Ectodermal cell (in vitro differentiated cells): ENCODE measurements at regions not wholly inside any gene's neighbourhood (a gene's known extent, or its start where the extent isn't known, plus 50 kb on each side); places are given as distances from the start of the nearest gene placed in this dataset.

Experiments
- H3K27ac ChIP-seq: 2 replicates; pipeline ENCODE4 v1.7.0; 2013; ENCODE audit warnings: mild to moderate bottlenecking, low read depth, low read length; ENCODE audit not compliant: insufficient read depth, poor library complexity, severe bottlenecking
- H3K27me3 ChIP-seq: 2 replicates; pipeline ENCODE4 v1.7.0; 2013; ENCODE audit warnings: mild to moderate bottlenecking, low read length; ENCODE audit not compliant: insufficient read depth, control insufficient read depth, poor library complexity, severe bottlenecking
- H3K36me3 ChIP-seq: one replicate; pipeline ENCODE4 v1.7.0; 2013; ENCODE audit warnings: low read length; ENCODE audit not compliant: control insufficient read depth, insufficient read depth
- H3K4me1 ChIP-seq: one replicate; pipeline ENCODE4 v1.7.0; 2013; ENCODE audit warnings: low read length; ENCODE audit not compliant: control insufficient read depth, insufficient read depth
- H3K4me3 ChIP-seq: 2 replicates; pipeline ENCODE4 v1.7.0; 2013; ENCODE audit warnings: low read depth, low read length, control low read depth; ENCODE audit not compliant: insufficient read depth
- H3K9me3 ChIP-seq: 2 replicates; pipeline ENCODE4 v1.7.0; 2013; ENCODE audit warnings: mild to moderate bottlenecking, low read length, moderate library complexity; ENCODE audit not compliant: control insufficient read depth
- WGBS, 2 experiments: methylation state at CpG; one replicate each; pipeline ENCODE4 v1.1.7; 2013; ENCODE audit warnings: missing lambda C conversion rate in 2 of 2; 5-methylcytosine and 5-hydroxymethylcytosine counted together

DNA sequence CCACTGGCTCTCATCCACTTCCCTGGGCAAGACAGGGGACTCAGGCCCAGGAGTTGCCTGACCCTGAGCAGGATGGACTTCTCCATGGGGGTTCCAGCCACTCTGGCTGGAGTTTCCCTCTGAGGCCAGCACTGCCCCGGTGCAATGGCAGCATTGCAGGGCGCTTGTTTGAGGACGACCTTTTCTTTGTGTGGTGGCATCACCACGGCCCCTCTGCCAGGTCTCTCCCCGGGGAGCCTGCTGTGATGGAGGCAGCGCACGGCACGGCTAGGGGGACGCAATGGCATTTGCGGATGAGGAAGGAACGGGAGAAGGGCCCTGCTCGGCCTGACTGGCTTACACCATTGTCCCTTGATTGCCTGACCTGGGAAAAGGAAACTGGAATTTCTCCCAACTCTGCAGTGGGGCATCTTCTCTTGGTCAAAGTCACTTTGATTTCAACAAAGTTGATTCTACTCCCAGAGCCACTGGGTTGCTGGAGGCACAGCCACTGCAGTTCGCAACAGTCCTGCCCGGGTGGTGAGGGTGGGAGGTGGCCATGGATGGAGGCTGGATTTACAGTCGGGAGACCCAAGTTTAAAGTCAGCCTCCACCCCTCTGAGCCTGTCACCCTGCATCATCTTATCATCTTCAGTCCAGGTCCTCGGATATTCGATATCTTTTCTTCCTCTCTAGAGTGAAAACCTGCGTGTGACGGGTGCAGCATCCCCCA lies 82.9 kb upstream of the ZNF469 start:
- Histone ChIP-seq H3K36me3 (no peaks in the 10 kb centered on the region), H3K27me3 (no peaks in the 10 kb centered on the region), H3K27ac (no peak overlapping the region), H3K4me3 (no peak overlapping the region), H3K4me1 (peaks cover 11% of the 10 kb centered on the region), H3K9me3 (no peaks in the 10 kb centered on the region)
- WGBS, 2 experiments: 91 to 94% methylated on average over 19 of the region's 19 CpGs

GRCh38 chr16:88300463-88300835 lies 82.3 kb upstream of the ZNF469 start:
- no peaks in the 10 kb centered on the region for H3K27me3 ChIP-seq
- 90 to 92% methylated on average over 12 of the region's 12 CpGs for WGBS, 2 experiments
- H3K27ac ChIP-seq: no peak overlapping the region
- H3K4me1 ChIP-seq: peaks cover 14% of the 10 kb centered on the region
- H3K9me3 ChIP-seq: no peaks in the 10 kb centered on the region
- H3K4me3 ChIP-seq: no peak overlapping the region
- no peaks in the 10 kb centered on the region for H3K36me3 ChIP-seq

DNA sequence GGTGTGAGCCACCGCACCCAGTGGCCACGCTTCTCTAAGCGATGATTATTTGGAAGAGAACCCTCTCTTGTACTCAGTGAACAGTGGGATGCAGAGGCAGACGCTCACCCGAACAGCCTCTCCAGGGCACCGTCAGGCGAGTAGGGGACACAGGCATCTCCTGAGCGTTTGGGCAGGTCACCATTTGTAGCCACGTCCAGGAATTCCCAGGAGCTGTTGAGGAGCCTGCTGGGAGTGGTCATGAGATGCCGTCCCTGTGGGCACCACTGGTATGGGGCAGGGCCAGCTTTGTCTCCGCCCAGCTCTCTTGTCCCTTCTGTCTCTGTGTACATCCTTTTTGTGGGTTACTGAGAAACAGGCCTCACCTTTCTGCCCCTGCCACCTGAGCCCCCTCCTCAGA lies 81.3 kb upstream of the ZNF469 start:
- Histone ChIP-seq H3K9me3 (no peaks in the 10 kb centered on the region), H3K4me3 (no peak overlapping the region), H3K4me1 (peaks cover 14% of the 10 kb centered on the region), H3K27ac (no peak overlapping the region), H3K36me3 (no peaks in the 10 kb centered on the region), H3K27me3 (no peaks in the 10 kb centered on the region)
- 92 to 93% methylated on average over 11 of the region's 11 CpGs for WGBS, 2 experiments

DNA sequence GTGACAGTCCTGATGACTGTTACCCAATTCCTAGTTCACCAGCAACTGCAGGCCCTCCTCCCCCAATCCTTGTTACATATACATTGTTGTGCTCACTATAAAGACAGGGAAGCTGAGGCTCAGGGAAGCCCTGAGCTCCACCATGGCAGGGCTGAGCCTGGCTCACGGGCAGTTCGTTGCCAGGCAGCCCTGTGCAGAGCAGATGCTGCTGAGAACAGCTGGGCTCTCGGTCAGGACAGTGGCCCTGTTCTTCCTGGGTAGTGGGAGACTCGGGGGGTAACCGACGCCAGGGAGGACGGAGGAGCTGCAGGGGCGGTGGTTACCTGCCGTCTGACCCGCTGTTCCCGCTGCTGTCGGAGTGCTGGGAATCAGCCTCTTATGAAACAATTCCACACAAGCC lies 80.9 kb upstream of the ZNF469 start:
- Histone ChIP-seq H3K27me3 (no peaks in the 10 kb centered on the region), H3K9me3 (no peaks in the 10 kb centered on the region), H3K36me3 (no peaks in the 10 kb centered on the region), H3K4me1 (peaks cover 14% of the 10 kb centered on the region), H3K4me3 (no peak overlapping the region), H3K27ac (no peak overlapping the region)
- 82 to 87% methylated on average over 12 of the region's 12 CpGs for WGBS, 2 experiments

DNA sequence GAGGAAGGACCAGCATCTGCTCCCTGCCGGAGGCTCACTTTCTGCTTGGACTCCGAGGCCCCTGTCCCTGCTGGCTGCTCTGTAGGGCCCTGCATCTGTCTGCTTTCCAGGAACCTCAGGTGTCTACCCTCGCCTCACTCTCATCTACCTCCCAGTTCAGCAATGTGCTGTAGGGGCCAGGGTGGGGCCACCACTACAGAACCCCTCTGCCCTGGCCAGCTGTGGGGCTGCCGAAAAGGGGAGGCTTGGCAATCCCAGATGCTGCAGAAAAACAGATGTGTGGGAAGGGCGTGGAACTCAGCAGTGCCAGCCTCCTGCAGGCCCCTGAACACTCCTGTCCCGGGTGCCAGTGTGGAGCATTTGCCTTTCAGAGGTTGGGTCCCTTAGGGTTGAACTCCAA lies 80.1 kb upstream of the ZNF469 start:
- peaks cover 14% of the 10 kb centered on the region for H3K4me1 ChIP-seq
- H3K9me3 ChIP-seq: no peaks in the 10 kb centered on the region
- H3K27ac ChIP-seq: no peak overlapping the region
- H3K27me3 ChIP-seq: no peaks in the 10 kb centered on the region
- no peaks in the 10 kb centered on the region for H3K36me3 ChIP-seq
- H3K4me3 ChIP-seq: no peak overlapping the region
- 91 to 95% methylated on average over 6 of the region's 6 CpGs for WGBS, 2 experiments

- Histone ChIP-seq H3K27me3 (no peaks in the 10 kb centered on the region), H3K4me1 (peaks cover 14% of the 10 kb centered on the region), H3K9me3 (no peaks in the 10 kb centered on the region), H3K36me3 (no peaks in the 10 kb centered on the region), H3K27ac (no peak overlapping the region), H3K4me3 (no peak overlapping the region)
- 87 to 89% methylated on average over 6 of the region's 6 CpGs for WGBS, 2 experiments
Observed at GRCh38 chr16:88303405-88303804, 79.4 kb upstream of the ZNF469 start.

DNA sequence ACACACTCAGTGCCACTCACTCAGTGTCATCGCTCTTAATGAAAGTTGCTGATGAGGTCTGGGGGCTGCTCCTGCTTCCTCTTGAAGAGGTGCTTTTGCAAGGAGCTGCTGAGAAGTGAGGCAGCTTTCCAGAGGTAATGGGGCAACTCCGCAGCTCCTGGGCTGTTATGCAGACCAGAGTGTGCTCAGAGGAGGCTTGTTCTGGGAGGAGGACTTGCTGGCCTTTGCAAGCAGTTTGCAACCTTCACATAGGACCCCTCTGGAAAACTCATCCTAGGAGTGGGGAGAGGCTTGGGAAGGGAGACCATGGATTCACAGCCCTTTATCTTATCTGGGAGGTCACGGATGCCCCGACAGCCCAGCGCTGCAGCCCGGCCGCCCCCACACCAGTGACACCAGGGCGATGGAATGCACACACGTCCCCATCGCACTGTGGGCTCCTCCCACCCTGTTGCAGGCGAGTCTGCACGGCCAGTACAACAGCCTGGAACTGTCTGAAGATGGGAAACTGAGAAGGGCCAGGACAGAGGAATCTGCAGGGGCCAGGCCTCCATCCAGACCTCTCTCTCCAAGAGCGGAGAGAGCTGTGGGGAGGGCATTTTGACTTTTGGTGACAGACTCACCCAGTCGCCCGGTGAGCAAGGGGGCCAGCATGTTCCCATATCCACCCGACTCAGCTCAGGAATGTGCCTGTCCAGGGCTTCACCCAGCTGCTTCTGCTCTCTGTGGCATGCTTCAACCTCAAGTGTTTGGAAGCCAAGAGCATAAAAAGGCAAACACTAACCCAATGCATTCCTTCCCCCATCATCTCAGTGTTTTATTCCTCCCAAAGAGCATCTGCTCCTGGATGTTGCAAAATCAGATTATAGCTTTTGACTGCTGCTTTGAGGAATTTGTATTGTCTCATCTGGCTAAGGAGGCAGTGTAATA lies 78.6 kb upstream of the ZNF469 start:
- Histone ChIP-seq H3K27me3 (no peaks in the 10 kb centered on the region), H3K4me3 (no peak overlapping the region), H3K4me1 (peaks cover 14% of the 10 kb centered on the region), H3K36me3 (no peaks in the 10 kb centered on the region), H3K27ac (no peak overlapping the region), H3K9me3 (no peaks in the 10 kb centered on the region)
- 72 to 80% methylated on average over 16 of the region's 16 CpGs for WGBS, 2 experiments

GRCh38 chr16:88305176-88305575 lies 77.6 kb upstream of the ZNF469 start:
- H3K27me3 ChIP-seq: no peaks in the 10 kb centered on the region
- no peaks in the 10 kb centered on the region for H3K36me3 ChIP-seq
- no peak overlapping the region for H3K4me3 ChIP-seq
- WGBS, 2 experiments: 92 to 94% methylated on average over 14 of the region's 14 CpGs
- peaks cover 10% of the 10 kb centered on the region for H3K4me1 ChIP-seq
- no peaks in the 10 kb centered on the region for H3K9me3 ChIP-seq
- no peak overlapping the region for H3K27ac ChIP-seq

DNA sequence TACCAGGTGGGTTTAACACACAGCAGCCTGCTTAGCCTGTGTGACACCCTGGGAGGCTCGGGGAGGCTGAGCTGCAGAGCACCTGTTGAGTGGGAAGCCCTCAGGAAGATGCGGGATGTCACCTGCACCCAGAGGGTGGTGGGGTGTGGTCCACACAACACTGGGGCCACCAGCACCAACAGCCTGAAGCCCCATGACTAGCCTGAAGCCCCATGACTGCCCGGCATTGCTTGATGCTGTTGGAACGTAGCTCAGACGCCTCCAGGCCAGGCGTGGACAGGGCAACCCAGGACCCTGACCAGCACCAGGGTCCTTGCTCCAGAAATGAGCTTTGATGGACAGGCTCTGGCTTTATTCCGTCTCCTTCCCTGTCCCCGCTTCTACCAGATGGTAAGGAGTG lies 76.3 kb upstream of the ZNF469 start:
- no peaks in the 10 kb centered on the region for H3K27me3 ChIP-seq
- H3K27ac ChIP-seq: no peak overlapping the region
- H3K4me1 ChIP-seq: peaks cover 10% of the 10 kb centered on the region
- H3K36me3 ChIP-seq: no peaks in the 10 kb centered on the region
- no peaks in the 10 kb centered on the region for H3K9me3 ChIP-seq
- H3K4me3 ChIP-seq: no peak overlapping the region
- 92 to 95% methylated on average over 7 to 8 of the region's 8 CpGs for WGBS, 2 experiments

DNA sequence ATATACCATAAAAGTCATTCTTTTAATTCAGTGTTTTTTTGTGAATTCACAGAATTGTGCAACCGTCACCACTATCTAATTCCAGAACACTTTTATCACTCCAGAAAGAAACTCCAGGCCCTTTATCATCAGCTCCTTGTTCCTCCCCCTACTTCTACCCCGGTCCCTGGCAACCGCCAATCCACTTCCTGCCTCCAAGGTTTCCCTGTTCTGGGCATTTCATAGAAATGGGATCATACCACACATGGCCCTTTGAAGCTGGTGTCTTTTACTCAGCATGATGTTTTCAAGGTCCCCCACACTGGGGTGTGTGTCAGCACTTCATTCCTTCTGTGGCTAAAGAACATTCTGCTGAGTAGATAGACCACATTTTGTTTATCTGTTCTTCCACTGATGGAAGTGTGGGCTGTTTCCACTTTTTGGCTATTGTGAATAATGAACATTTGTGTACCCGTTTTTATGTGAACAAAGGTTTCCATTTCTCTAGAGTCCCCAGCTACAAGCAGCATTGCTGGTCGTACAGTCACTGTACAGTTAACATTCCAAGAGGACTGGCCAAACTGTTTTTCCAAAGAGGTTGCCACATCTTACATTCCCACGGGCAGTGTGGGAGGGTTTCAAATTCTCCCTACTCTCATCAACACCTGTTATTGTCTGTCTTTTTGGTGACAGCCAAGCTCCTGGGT lies 75.8 kb upstream of the ZNF469 start:
- no peaks in the 10 kb centered on the region for H3K27me3 ChIP-seq
- H3K27ac ChIP-seq: no peak overlapping the region
- WGBS, 2 experiments: 91 to 95% methylated on average over 6 of the region's 6 CpGs
- peaks cover 10% of the 10 kb centered on the region for H3K4me1 ChIP-seq
- H3K9me3 ChIP-seq: no peaks in the 10 kb centered on the region
- H3K36me3 ChIP-seq: no peaks in the 10 kb centered on the region
- H3K4me3 ChIP-seq: no peak overlapping the region
